ENCODE measurements at regions not wholly inside any gene's neighbourhood (a gene's known extent, or its start where the extent isn't known, plus 50 kb on each side); places are given as distances from the start of the nearest gene placed in this dataset.
A peak's percentile ranks its signal among the peaks of the same experiment; 100 is the strongest.

- Histone ChIP-seq H3K4ac (replicated peaks; ENCODE audit: insufficient read length, low read depth, low read length) (no peak overlapping the region), H3K36me3 (ENCODE audit: control insufficient read depth in 2 of 4, insufficient read depth in 4 of 4, low read length in 3 of 4) (no peaks in the 10 kb centered on the region), H3K79me1 (ENCODE audit: low read depth, low read length) (no peaks in the 10 kb centered on the region), H3K27ac (ENCODE audit: low read depth, low read length) (no peak overlapping the region), H2AK5ac (ENCODE audit: low read depth, low read length) (no peak overlapping the region), H4K8ac (ENCODE audit: extremely low read depth, insufficient read depth, low read length) (no peak overlapping the region), H3K9me3 (ENCODE audit: insufficient read depth in 2 of 2, low read depth in 1 of 2, low read length in 1 of 2) (no peaks in the 10 kb centered on the region), H2AFZ (ENCODE audit: low read length) (0 out of 2 replicates have a peak overlapping the region, but pooled peaks have one; percentile 7), H3K4me1 (replicated peaks in 1 of 4; ENCODE audit: control insufficient read depth in 3 of 4, insufficient read depth in 4 of 4, low read length in 3 of 4) (peaks cover 0 to 4% (median 0%) of the 10 kb centered on the region in 4 experiments; a peak in 1 of 7 replicates), H3K14ac (ENCODE audit: insufficient read length) (no peak overlapping the region), H3K9ac (replicated peaks in 1 of 4; ENCODE audit: extremely low read depth in 1 of 4, low read depth in 3 of 4, low read length in 3 of 4) (no peak overlapping the region), H3K27me3 (replicated peaks in 1 of 4; ENCODE audit: control insufficient read depth in 3 of 4, extremely low read depth in 1 of 4, insufficient read depth in 3 of 4, low read length in 3 of 4) (no peaks in the 10 kb centered on the region), H4K5ac (ENCODE audit: insufficient read length, low read depth, low read length) (no peak overlapping the region), H2BK20ac (ENCODE audit: low read length) (no peak overlapping the region), H3K23ac (ENCODE audit: insufficient read length) (no peak overlapping the region), H2BK12ac (ENCODE audit: low read depth, low read length) (no peak overlapping the region), H2BK15ac (ENCODE audit: low read length) (no peak overlapping the region), H3K18ac (ENCODE audit: extremely low read depth, low read length) (no peak overlapping the region), H3K23me2 (ENCODE audit: low read depth, low read length) (no peaks in the 10 kb centered on the region; the same call in 1 of the 2 replicates), H4K91ac (replicated peaks; ENCODE audit: insufficient read length, low read length) (no peak overlapping the region), H2BK5ac (ENCODE audit: low read depth, low read length) (no peak overlapping the region), H3K4me3 (ENCODE audit: extremely low read depth in 1 of 4, insufficient read depth in 2 of 4, low read depth in 3 of 4, low read length in 4 of 4) (no peak overlapping the region), H2BK120ac (replicated peaks; ENCODE audit: low read depth, low read length) (no peak overlapping the region), H3K4me2 (ENCODE audit: insufficient read depth in 1 of 2, low read depth in 2 of 2, low read length in 2 of 2) (no peak overlapping the region), H4K20me1 (replicated peaks in 1 of 2; ENCODE audit: control insufficient read depth in 1 of 2, insufficient read depth in 2 of 2, low read length in 2 of 2) (no peaks in the 10 kb centered on the region), H3K56ac (replicated peaks; ENCODE audit: insufficient read length, low read depth, low read length) (no peak overlapping the region), H3K79me2 (ENCODE audit: control insufficient read depth in 1 of 2, insufficient read depth in 2 of 2, low read length in 2 of 2) (no peaks in the 10 kb centered on the region)
- WGBS, 2 experiments (ENCODE audit: extremely low coverage in 1 of 2, insufficient coverage in 1 of 2, insufficient read length in 1 of 2, insufficient replicate concordance in 2 of 2, low coverage in 1 of 2, low lambda C conversion rate in 2 of 2, missing lambda C conversion rate in 1 of 2): 83% methylated on average over 3 of the region's 3 CpGs; no CpG with 5 or more reads in 1 of the 2 experiments
- FAIRE-seq: no peak
- ChIA-PET POLR2A (ENCODE audit: partially characterized antibody) (no interaction called here), CTCF (ENCODE audit: partially characterized antibody) (no interaction called here)
- no peak for DNase-seq (ENCODE audit: low read depth in 1 of 2, low spot score in 2 of 2)
- no peak for TF ChIP-seq CHD7 (IDR thresholded peaks at IDR 0.05; ENCODE audit: insufficient replicate concordance, low read length)
Measured at GRCh38 chr3:181565416-181565815, 146.3 kb upstream of the SOX2 start.
